ENCODE measurements at regions not wholly inside any gene's neighbourhood (a gene's known extent, or its start where the extent isn't known, plus 50 kb on each side); places are given as distances from the start of the nearest gene placed in this dataset.
A peak's percentile ranks its signal among the peaks of the same experiment; 100 is the strongest.

GRCh38 chr7:371779-372545 lies 82.0 kb downstream of the FOXL3 start:
- H3K4me2 ChIP-seq (replicated peaks; ENCODE audit: extremely low read depth, low read length, poor library complexity, severe bottlenecking) = no peak overlapping the region
- H3K27ac ChIP-seq (ENCODE audit: low read depth in 1 of 2, low read length in 2 of 2) = no peak overlapping the region
- no peaks in the 10 kb centered on the region for H3K36me3 ChIP-seq (replicated peaks in 1 of 2; ENCODE audit: control insufficient read depth in 1 of 2, insufficient read depth in 2 of 2, low read length in 2 of 2)
- 92% methylated on average over 43 of the region's 43 CpGs for WGBS (ENCODE audit: insufficient coverage)
- Mint-ChIP-seq H3K27me3 (ENCODE audit: low read depth in 3 of 3) (peaks cover 11 to 39% (median 15%) of the 10 kb centered on the region in 3 donors), H3K4me1 (peaks cover under 1% of the 10 kb centered on the region), H3K27ac (no peak overlapping the region), H3K36me3 (no peaks in the 10 kb centered on the region), H3K9me3 (peaks cover 0 to 3% (median 0%) of the 10 kb centered on the region in 7 donors), H3K4me3 (peak overlapping the region in 1 of 2 donors; percentile 4)
- H4K20me1 ChIP-seq (ENCODE audit: insufficient read depth, low read length) = no peaks in the 10 kb centered on the region
- H3K4me3 ChIP-seq (replicated peaks in 1 of 3; ENCODE audit: low read depth in 2 of 3, low read length in 3 of 3) = no peak overlapping the region
- no peak overlapping the region for H2AFZ ChIP-seq (ENCODE audit: insufficient read depth, low read depth, low read length, poor library complexity, severe bottlenecking)
- no peak for TF ChIP-seq CTCF (IDR thresholded peaks at IDR 0.05)
- no peak for DNase-seq
- H3K9ac ChIP-seq (ENCODE audit: insufficient read depth, low read length, poor library complexity, severe bottlenecking) = no peak overlapping the region
- H3K9me3 ChIP-seq (replicated peaks in 1 of 2; ENCODE audit: control insufficient read depth in 1 of 2, insufficient read depth in 1 of 2, low read length in 2 of 2) = no peaks in the 10 kb centered on the region
- no peaks in the 10 kb centered on the region for H3K79me2 ChIP-seq (ENCODE audit: insufficient read depth, low read length)
- peaks cover 0 to 22% of the 10 kb centered on the region in 2 donors for H3K27me3 ChIP-seq (ENCODE audit: control insufficient read depth in 2 of 2, insufficient read depth in 2 of 2, low read length in 2 of 2)
- intact Hi-C loops (cut with micrococcal nuclease) = no loop called here
- no peaks in the 10 kb centered on the region for H3K4me1 ChIP-seq (ENCODE audit: control insufficient read depth in 1 of 2, insufficient read depth in 2 of 2, low read length in 2 of 2)

GRCh38 chr7:372546-372931 lies 82.6 kb downstream of the FOXL3 start:
- no peaks in the 10 kb centered on the region for H4K20me1 ChIP-seq (ENCODE audit: insufficient read depth, low read length)
- H3K27ac ChIP-seq (ENCODE audit: low read depth in 1 of 2, low read length in 2 of 2) = no peak overlapping the region
- no peaks in the 10 kb centered on the region for H3K79me2 ChIP-seq (ENCODE audit: insufficient read depth, low read length)
- H3K4me2 ChIP-seq (replicated peaks; ENCODE audit: extremely low read depth, low read length, poor library complexity, severe bottlenecking) = no peak overlapping the region
- H3K9me3 ChIP-seq (replicated peaks in 1 of 2; ENCODE audit: control insufficient read depth in 1 of 2, insufficient read depth in 1 of 2, low read length in 2 of 2) = no peaks in the 10 kb centered on the region
- H3K4me1 ChIP-seq (ENCODE audit: control insufficient read depth in 1 of 2, insufficient read depth in 2 of 2, low read length in 2 of 2) = no peaks in the 10 kb centered on the region
- 71% methylated on average over 11 of the region's 15 CpGs for WGBS (ENCODE audit: insufficient coverage)
- no peak overlapping the region for H2AFZ ChIP-seq (ENCODE audit: insufficient read depth, low read depth, low read length, poor library complexity, severe bottlenecking)
- H3K4me3 Mint-ChIP-seq = no peak overlapping the region
- peaks cover 10 to 43% (median 18%) of the 10 kb centered on the region in 3 donors for H3K27me3 Mint-ChIP-seq (ENCODE audit: low read depth in 3 of 3)
- H3K36me3 Mint-ChIP-seq = no peaks in the 10 kb centered on the region
- peaks cover 0 to 22% of the 10 kb centered on the region in 2 donors for H3K27me3 ChIP-seq (ENCODE audit: control insufficient read depth in 2 of 2, insufficient read depth in 2 of 2, low read length in 2 of 2)
- peaks cover 0 to 3% (median 0%) of the 10 kb centered on the region in 7 donors for H3K9me3 Mint-ChIP-seq
- H3K27ac Mint-ChIP-seq = no peak overlapping the region
- TF ChIP-seq CTCF (IDR thresholded peaks at IDR 0.05) = no peak
- H3K36me3 ChIP-seq (replicated peaks in 1 of 2; ENCODE audit: control insufficient read depth in 1 of 2, insufficient read depth in 2 of 2, low read length in 2 of 2) = no peaks in the 10 kb centered on the region
- H3K9ac ChIP-seq (ENCODE audit: insufficient read depth, low read length, poor library complexity, severe bottlenecking) = no peak overlapping the region
- H3K4me3 ChIP-seq (replicated peaks in 1 of 3; ENCODE audit: low read depth in 2 of 3, low read length in 3 of 3) = no peak overlapping the region
- no peaks in the 10 kb centered on the region for H3K4me1 Mint-ChIP-seq
- DNase-seq = no peak
- intact Hi-C loops (cut with micrococcal nuclease) = no loop called here

Data from CD14-positive monocyte (primary cell).